Natural killer cell (primary cell): ENCODE measurements at regions not wholly inside any gene's neighbourhood (a gene's known extent, or its start where the extent isn't known, plus 50 kb on each side); places are given as distances from the start of the nearest gene placed in this dataset.

Experiments
- ATAC-seq, 3 donors: fragments of 150-1000 bp in 2 of 3; fragments of 200-7000 bp in 1 of 3; cut with Tn5 transposase; 1 replicate in 1 of 3; 2 replicates in 2 of 3; pipeline ENCODE4 v1.10.0; 2021; ENCODE audit warnings: mild to moderate bottlenecking in 2 of 3, moderate library complexity in 2 of 3
- DNase-seq, 2 donors: peaks; one replicate each; pipeline versions ENCODE4 v3.0.0 to v3.0.0-alpha.2; 2013 to 2021; ENCODE audit warnings: mixed read lengths in 1 of 2
- H3K27ac ChIP-seq: one replicate; pipeline ENCODE4 v1.5.1; 2013; ENCODE audit warnings: mild to moderate bottlenecking, low read length
- H3K27me3 ChIP-seq: one replicate; pipeline ENCODE4 v1.6.1; 2013; ENCODE audit warnings: low read length; ENCODE audit not compliant: control insufficient read depth, insufficient read depth
- H3K36me3 ChIP-seq: one replicate; pipeline ENCODE4 v1.6.1; 2013; ENCODE audit warnings: low read length; ENCODE audit not compliant: control insufficient read depth, insufficient read depth
- H3K4me1 ChIP-seq: one replicate; pipeline ENCODE4 v1.6.1; 2013; ENCODE audit warnings: low read length; ENCODE audit not compliant: control insufficient read depth, insufficient read depth
- H3K4me3 ChIP-seq: one replicate; pipeline ENCODE4 v1.5.1; 2013; ENCODE audit warnings: low read length
- H3K9me3 ChIP-seq: one replicate; pipeline ENCODE4 v1.6.1; 2013; ENCODE audit warnings: low read length; ENCODE audit not compliant: control insufficient read depth, insufficient read depth
- H3K27ac Mint-ChIP-seq, 2 donors: one replicate each; pipeline ENCODE4 v1.8.0; 2022; ENCODE audit warnings: mild to moderate bottlenecking in 2 of 2, mixed read lengths in 2 of 2, moderate library complexity in 1 of 2
- H3K27me3 Mint-ChIP-seq, 2 donors: one replicate each; pipeline ENCODE4 v1.8.0; 2022; ENCODE audit warnings: low read depth in 2 of 2, mixed read lengths in 2 of 2
- H3K36me3 Mint-ChIP-seq: one replicate; pipeline ENCODE4 v1.8.0; 2022; ENCODE audit warnings: mixed read lengths
- H3K4me1 Mint-ChIP-seq, 2 donors: one replicate each; pipeline ENCODE4 v1.8.0; 2022; ENCODE audit warnings: mixed read lengths in 2 of 2
- H3K4me3 Mint-ChIP-seq: one replicate; pipeline ENCODE4 v1.8.0; 2022; ENCODE audit warnings: mild to moderate bottlenecking, moderate library complexity, mixed read lengths
- H3K9me3 Mint-ChIP-seq, 2 donors: one replicate each; pipeline ENCODE4 v1.8.0; 2022; ENCODE audit warnings: mixed read lengths in 2 of 2
- WGBS: methylation state at CpG from one replicate; pipeline ENCODE4 v1.1.7; 2013; ENCODE audit warnings: missing lambda C conversion rate; ENCODE audit not compliant: insufficient coverage; 5-methylcytosine and 5-hydroxymethylcytosine counted together
- intact Hi-C: fragments of 100-400 bp; cut with micrococcal nuclease; formaldehyde crosslinking; loops from one replicate; pipeline ENCODE4 v1.14.2; 2022
- TF ChIP-seq, protein P1 (sequence below): fragments of 200-600 bp; IDR thresholded peaks from one replicate; pipeline ENCODE4 v1.8.0; 2022; ENCODE audit warnings: antibody characterized with exemption

DNA sequence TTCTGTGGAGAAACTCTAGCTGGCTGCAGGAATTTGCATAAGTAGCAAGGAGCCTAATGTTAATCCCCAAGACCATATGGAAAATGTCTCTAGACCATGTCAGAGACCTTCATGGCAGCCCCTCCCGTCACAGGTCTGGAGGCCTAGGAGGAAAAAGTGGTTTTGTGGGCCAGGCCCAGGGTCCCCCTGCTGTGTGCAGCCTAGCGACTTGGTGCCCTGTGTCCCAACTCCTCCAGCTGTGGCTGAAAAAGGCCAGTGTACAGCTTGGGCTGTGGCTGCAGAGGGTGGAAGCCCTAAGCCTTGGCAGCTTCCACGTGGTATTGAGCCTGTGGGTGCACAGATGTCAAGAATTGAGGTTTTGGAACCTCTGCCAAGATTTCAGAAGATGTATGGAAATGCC lies 306.9 kb upstream of the CA10 start:
- Mint-ChIP-seq H3K9me3 (peaks cover 13 to 16% of the 10 kb centered on the region in 2 donors), H3K4me3 (no peak overlapping the region), H3K36me3 (peaks cover 9% of the 10 kb centered on the region), H3K27ac (no peak overlapping the region), H3K4me1 (no peaks in the 10 kb centered on the region), H3K27me3 (no peaks in the 10 kb centered on the region)
- Histone ChIP-seq H3K4me1 (no peaks in the 10 kb centered on the region), H3K27me3 (no peaks in the 10 kb centered on the region), H3K36me3 (no peaks in the 10 kb centered on the region), H3K4me3 (no peak overlapping the region), H3K9me3 (peaks cover 5% of the 10 kb centered on the region), H3K27ac (no peak overlapping the region)
- intact Hi-C loops = no loop called here
- DNase-seq = no peak
- TF ChIP-seq, protein P1, sequence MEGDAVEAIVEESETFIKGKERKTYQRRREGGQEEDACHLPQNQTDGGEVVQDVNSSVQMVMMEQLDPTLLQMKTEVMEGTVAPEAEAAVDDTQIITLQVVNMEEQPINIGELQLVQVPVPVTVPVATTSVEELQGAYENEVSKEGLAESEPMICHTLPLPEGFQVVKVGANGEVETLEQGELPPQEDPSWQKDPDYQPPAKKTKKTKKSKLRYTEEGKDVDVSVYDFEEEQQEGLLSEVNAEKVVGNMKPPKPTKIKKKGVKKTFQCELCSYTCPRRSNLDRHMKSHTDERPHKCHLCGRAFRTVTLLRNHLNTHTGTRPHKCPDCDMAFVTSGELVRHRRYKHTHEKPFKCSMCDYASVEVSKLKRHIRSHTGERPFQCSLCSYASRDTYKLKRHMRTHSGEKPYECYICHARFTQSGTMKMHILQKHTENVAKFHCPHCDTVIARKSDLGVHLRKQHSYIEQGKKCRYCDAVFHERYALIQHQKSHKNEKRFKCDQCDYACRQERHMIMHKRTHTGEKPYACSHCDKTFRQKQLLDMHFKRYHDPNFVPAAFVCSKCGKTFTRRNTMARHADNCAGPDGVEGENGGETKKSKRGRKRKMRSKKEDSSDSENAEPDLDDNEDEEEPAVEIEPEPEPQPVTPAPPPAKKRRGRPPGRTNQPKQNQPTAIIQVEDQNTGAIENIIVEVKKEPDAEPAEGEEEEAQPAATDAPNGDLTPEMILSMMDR = no peak
- WGBS = 60% methylated on average over 3 of the region's 3 CpGs
- no peak for ATAC-seq

DNA sequence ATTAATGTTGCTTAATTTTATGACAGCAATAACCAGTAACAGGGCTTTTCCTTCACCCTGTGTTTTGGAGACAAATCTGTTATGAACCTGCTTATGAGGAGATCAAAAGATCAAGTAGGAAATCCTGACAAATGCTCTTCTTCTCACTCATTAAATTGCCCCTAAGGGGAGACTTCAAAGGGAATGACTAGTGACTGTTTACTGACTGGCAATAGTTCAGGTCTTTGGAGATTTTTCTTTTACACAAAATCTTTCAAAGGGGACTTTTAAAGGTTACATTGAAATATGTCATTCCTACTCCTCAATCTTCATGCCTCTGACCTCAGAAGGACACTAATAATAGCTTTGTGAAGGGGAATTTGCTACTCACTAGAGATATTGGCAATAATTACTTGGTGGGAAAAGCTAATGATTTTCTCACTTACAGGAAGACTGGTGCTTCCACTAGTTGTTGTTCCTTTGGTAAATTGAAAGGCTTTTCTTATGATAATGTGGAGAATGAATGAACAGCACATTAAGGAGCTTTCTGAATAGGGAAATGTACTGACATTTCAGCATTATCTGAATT lies 292.9 kb upstream of the CA10 start:
- no peaks in the 10 kb centered on the region for H3K4me1 Mint-ChIP-seq
- no peaks in the 10 kb centered on the region for H3K27me3 Mint-ChIP-seq
- H3K27ac Mint-ChIP-seq = no peak overlapping the region
- ATAC-seq (no peak), DNase-seq (no peak)
- H3K27ac ChIP-seq = no peak overlapping the region
- no peaks in the 10 kb centered on the region for H3K36me3 Mint-ChIP-seq
- TF ChIP-seq, protein P1 = no peak
- H3K9me3 ChIP-seq = peaks cover 3% of the 10 kb centered on the region
- intact Hi-C loops = no loop called here
- peaks cover 10% of the 10 kb centered on the region in 2 donors for H3K9me3 Mint-ChIP-seq
- H3K36me3 ChIP-seq = no peaks in the 10 kb centered on the region
- no peak overlapping the region for H3K4me3 ChIP-seq
- H3K4me3 Mint-ChIP-seq = no peak overlapping the region
- no peaks in the 10 kb centered on the region for H3K4me1 ChIP-seq
- H3K27me3 ChIP-seq = no peaks in the 10 kb centered on the region

DNA sequence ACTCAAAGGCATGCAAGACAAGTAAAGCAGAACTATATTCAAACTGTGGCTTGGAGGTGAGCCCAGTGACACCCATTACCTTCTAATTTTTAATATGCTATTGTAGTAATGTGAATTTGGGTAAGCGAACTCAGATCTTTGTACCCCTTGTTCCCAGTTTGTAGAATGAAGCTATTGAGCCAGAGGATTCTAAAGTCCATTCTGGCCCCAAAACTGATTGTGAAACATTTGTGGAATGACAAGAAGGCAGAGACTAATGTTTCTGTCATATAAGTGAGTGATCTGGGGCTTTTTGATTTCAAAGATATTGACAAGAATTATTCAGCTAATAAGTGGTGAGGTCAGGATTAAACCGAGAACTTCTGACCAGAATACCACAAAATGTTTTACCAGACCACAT lies 283.8 kb upstream of the CA10 start:
- peaks cover 17 to 18% of the 10 kb centered on the region in 2 donors for H3K9me3 Mint-ChIP-seq
- no peak overlapping the region for H3K27ac Mint-ChIP-seq
- TF ChIP-seq, protein P1 = no peak
- no peaks in the 10 kb centered on the region for H3K4me1 Mint-ChIP-seq
- no peaks in the 10 kb centered on the region for H3K4me1 ChIP-seq
- H3K9me3 ChIP-seq = no peaks in the 10 kb centered on the region
- H3K4me3 Mint-ChIP-seq = no peak overlapping the region
- DNase-seq (no peak), ATAC-seq (no peak)
- intact Hi-C loops = no loop called here
- no peak overlapping the region for H3K4me3 ChIP-seq
- no peaks in the 10 kb centered on the region for H3K27me3 Mint-ChIP-seq
- H3K36me3 ChIP-seq = no peaks in the 10 kb centered on the region
- no peaks in the 10 kb centered on the region for H3K27me3 ChIP-seq
- 92% methylated on average over 1 of the region's 2 CpGs for WGBS
- no peaks in the 10 kb centered on the region for H3K36me3 Mint-ChIP-seq
- no peak overlapping the region for H3K27ac ChIP-seq

DNA sequence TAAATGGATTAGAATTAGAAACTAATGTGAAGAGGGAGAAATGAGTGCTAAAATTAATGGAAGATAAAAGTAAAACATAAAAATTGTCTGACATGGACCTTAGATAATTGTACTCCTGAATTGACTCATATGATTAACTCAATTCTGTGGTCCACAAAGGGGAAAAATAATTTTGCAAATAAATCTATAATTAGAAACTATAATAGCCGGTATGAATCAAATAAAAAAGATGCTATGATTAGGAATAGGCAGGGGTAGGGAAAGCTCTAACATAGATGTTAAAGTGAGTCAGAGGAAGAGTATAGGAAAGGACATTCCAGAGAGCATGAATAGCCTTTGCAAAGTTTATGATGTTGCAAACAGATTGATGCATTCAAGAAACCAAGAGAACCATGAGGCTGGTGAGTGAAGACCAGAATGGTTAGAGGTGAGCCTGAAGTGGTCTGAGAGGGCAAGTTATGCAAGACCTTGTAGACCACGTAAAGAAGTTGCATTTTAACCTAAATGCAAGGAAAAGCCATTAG lies 262.1 kb upstream of the CA10 start:
- H3K36me3 Mint-ChIP-seq = no peaks in the 10 kb centered on the region
- Histone ChIP-seq H3K4me1 (no peaks in the 10 kb centered on the region), H3K4me3 (no peak overlapping the region), H3K36me3 (no peaks in the 10 kb centered on the region), H3K9me3 (no peaks in the 10 kb centered on the region), H3K27ac (no peak overlapping the region), H3K27me3 (no peaks in the 10 kb centered on the region)
- DNase-seq (no peak), ATAC-seq (no peak)
- no peak overlapping the region for H3K4me3 Mint-ChIP-seq
- H3K27ac Mint-ChIP-seq = no peak overlapping the region
- TF ChIP-seq, protein P1 = no peak
- H3K4me1 Mint-ChIP-seq = no peaks in the 10 kb centered on the region
- intact Hi-C loops = no loop called here
- H3K9me3 Mint-ChIP-seq = peaks cover 15 to 17% of the 10 kb centered on the region in 2 donors
- no peaks in the 10 kb centered on the region for H3K27me3 Mint-ChIP-seq
- WGBS = 74% methylated on average over 2 of the region's 2 CpGs
